GM03348 (cell line): ENCODE measurements at regions not wholly inside any gene's neighbourhood (a gene's known extent, or its start where the extent isn't known, plus 50 kb on each side); places are given as distances from the start of the nearest gene placed in this dataset.

Source experiments
- DNase-seq: peaks from one replicate; pipeline ENCODE4 v3.0.0; 2012; ENCODE audit warnings: low spot score

DNA sequence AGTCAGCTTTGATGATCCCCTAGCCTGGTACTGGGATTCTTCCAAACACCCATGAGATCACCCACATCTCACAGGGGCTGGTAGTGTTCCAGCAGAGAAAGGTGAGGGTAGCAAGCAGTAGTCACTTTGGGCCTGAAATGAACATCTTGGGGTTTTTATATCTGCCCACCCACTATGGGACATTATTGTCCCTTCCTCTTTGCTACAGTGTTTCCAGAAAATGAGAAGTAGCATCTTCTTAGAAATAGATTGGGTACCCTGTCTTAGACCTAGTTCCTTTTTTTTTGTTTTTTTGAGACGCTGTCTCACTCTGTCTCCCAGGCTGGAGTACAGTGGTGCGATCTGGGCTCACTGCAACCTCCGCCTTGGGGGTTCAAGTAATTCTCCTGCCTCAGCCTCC, 249.2 kb upstream of the ANKRD55 start:
- DNase-seq, result no peak

DNA sequence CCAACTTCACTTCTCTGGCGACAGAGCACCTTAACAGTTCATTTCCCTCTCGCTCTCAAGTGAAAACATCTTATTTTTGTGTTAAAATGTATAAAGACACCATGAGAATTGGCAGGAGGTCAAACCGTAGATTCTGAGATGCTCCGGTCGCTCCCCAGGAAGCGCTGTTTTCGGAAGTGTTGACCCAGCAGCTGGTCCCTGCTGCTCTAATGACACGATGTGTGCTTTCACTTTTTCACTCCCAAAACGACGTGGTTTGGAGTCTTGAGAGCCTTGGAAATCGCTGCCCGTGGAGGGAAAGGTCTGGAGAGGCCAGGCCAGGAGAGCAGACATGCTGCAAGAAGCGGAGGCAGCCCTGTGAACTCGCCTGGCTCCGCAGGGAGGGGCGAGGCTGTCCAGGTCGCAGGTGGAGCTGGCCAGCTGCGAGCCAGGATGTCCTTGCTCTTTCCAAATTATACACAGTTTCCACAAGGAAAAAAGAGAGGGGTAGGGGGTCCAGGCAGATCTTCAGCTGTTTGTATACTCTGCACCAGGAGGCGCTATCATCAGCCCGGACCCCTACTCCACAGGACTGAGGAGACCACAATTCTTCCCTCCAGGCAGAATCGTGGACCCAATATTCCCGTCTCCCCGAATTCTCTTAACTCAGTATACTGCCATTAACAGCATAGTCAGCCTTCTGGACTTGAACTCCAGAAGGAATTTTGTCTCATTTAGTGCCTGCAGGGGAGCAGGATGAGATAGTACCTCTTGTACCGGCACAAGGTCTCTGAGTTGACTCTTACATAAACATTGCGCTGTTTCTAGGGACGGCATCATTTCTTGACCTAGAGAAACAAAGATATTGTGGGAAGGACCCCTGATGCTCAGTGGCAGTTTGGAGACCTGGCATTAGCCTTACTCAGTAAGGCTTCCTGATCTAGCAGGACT, 248.6 kb upstream of the ANKRD55 start:
- peak; percentile 63 for DNase-seq

DNA sequence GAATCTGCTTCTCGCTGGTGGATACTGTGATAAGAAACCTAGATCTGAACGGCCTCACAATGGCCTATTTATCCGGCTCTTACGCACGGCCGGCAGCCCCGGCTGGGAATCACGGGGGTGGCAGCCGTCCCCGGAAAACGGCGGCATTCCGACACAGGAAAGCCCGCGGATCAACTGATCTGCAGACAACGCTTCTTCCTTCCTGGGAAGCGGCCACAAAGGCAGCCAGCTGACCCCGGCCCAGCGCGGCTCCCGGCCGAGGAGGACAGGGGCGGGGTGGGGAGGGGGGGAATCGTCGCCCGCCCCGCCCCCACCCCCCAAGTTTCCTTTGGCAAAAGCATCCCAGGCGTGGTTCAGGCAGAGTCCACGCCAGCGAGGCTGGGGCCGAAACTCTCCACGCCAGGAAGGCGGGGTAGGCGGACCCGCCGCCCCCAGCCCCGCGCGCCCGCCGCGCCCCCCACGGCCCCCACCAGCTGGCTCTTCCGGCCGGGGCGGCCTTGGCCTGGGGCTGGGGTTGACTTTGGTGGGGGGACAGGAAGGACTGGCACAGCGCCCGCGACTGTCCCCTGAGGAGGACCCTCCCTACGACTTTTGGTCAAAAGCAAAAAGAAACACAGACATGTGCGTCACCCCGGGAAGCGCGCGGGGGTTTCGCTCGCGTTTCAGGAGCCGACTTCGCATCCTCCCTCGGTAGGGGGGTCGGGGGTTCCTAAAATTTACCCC, 247.7 kb upstream of the ANKRD55 start:
- peak; percentile 70 for DNase-seq

DNA sequence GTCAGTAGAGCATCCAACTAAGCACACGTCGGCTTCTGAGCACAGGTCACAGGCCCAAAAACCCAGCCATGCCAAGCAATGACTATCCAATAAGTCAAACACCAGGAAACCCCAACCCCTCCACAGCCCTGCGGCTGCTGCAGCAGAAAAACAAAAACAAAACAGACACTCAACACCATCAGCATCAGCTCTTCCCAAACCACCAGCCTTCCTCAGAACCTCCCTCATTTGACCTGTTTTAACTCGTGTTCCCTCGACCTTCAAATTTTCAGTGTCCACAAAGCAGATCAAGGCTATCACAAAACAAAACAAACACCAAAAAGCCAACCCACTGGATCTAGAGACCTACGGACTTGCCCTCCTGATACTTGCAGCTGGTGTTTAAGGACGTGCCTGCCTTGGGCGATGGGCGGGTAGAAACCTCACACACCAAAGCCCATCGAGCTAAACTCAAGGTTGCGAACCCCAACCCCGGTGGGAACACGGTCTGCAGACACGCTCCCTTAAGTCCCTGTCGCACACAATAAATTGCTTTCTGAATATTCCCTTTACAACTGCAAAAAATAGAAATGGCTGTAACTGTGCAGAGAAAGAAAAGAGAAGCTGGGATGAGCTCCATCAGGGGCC, 247.1 kb upstream of the ANKRD55 start:
- DNase-seq, result peak; percentile 11

DNA sequence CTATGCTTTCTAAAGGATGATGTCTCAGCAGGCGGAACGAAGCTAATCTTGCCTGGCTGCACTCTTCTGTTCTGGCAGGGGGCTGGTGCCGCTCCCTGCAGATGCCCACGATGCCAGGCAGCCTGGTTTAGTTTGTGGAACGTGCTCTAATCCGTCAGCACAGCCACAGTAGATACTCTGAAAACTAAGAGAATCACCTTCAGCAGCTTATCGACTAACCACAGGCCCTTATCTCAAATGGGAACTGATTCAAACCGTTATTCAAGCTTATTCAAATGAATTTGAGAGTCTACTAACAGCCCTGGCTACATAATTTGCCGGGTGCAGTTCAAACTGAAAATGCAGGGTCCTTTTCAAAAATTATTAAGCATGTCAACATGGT, 246.6 kb upstream of the ANKRD55 start:
- no peak for DNase-seq

DNA sequence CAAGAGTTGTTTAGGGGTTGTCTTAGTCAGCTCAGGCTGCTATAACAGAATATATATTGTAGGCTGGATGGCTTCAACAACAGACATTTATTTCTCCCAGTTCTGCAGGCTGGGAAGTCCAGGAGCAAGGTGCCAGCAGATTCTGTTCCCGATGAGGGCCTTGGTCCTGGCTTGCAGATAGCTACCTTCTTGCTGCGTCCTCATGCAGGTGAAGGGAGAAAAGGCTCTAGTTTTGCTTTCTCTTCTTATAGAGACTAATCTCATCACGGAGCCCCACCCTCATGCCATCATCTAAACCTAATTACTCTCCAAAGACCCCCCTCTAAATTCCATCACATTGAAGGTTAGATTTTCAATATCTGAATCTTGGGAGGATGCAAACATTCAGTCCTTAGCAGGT, 246.0 kb upstream of the ANKRD55 start:
- DNase-seq, result no peak

DNA sequence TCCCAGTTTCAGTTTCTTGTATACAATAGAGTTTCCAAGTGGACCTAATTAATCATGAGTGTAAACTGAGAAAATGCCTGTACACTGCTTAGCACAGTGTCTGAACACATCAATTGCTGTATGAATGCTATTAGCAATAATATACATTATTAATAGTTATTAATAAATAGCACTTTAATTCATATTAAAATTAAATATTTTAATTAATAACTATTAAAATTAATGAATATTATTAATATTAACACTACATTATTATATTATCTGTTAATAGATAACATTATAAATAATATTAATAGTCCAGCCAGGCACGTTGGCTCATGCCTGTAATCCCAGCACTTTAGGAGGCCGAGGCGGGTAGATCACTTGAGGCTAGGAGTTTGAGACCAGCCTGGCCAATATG, 244.9 kb upstream of the ANKRD55 start:
- no peak for DNase-seq

DNA sequence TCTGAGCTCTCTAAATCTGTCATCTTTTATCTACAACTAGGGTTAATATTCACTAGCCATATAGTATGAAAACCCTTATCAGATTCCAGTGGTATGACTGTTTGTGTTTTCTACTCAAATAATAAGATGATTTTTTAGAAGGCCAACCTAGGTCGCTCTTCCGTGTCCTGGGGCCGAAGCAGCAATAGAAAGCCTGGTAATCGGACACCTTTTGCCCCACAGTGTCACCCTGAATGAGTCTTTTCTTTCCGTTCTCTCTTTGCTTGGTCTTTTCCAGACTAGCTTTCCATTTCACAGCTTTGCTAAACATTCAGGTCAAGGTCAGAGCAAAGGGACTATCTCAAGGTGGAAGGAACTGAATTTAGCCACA, 243.3 kb upstream of the ANKRD55 start:
- DNase-seq, result no peak

DNA sequence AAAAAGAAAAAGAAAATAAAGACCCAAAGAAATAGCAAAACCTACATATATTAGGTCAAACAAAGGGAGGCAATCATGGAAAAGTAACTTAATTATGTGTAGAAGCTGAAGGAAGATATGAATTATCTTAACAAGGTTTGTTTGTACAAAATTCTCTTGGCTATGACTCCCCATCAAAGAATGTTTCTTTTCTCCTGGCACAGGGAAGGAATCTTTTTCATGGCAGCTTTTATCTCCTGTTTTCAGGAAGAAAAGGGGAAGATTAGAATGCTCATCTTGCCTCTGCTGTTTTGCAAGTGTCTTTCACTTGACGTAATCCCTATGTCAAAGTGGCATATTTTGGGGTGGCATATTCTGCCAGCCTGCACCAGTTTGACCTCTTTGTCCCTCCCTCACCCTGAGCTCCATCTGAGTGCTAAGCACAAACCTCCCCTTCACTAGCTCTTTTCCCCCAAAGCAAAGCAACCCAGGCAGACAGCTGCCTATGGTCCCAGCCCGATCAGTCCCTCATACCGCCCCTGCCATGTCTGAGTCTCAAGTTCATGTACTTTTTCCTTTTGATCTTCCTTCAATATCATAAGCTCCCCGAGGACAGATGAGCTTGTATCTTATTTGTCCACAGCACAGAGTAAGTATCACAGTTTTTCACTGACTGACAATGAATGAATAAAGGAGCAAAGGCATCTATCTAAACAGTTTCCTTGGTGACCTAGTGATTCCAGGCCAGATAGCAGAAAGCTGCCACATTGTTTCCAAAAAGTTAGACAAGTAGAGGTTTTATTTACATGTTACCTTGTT, 242.8 kb upstream of the ANKRD55 start:
- no peak for DNase-seq

DNA sequence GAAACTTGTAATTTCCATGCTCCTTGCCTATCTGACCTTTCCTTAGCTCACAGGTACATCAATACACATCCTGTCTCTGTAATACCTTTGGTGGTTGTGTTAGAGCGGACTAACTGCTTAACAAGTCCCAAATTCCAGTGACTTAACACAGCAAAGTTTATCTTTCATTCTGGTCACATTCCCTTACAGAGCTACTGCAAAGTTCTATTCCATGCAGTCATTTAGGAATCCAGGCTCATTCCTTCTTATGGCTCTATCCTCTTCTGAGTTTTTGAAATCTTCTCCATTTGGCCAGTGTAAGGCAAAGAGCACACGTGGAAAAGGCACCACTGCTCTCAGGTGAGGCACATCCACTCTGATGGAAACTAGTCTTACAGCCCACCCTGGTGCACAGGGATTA, 238.6 kb upstream of the ANKRD55 start:
- DNase-seq, result no peak

DNA sequence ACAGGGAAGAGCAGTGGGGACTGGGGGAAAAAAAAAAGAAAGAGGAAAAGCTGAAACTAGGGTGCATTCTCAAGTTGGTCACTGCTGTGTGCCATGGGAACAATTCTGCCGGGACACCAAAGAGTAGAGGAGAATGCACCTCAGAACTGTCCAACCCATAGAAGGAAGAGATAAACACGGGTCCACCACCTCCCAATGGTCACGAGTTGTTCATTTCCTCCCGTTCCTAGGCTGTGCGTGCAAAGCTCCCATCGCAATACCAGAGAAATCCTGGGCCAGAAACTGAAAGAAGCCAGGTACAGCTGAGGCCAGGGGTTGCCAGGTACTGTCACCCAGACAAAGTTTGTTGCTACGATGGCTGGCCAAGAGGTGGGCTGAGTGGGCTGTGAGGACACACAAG, 236.9 kb upstream of the ANKRD55 start:
- DNase-seq, result no peak

DNA sequence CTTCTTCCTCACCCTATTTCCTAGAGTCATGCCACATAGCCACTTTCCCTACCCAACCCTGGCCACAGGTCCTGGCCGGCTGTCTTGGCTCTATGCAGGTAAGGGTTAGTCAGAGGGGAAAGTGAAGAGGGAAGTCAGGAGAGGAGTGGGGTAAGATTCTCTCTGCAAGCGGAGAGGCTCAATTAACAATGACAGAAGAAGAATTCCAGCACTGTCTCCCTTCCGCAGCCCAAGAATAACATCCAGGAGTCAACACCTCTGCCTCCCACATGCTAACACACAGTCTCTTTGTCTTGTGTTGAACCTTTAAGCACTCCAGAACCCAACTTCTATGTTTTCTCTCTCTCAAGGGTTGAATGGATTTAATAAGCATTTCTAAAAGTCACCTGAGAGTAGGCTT, 235.1 kb upstream of the ANKRD55 start:
- no peak for DNase-seq

DNA sequence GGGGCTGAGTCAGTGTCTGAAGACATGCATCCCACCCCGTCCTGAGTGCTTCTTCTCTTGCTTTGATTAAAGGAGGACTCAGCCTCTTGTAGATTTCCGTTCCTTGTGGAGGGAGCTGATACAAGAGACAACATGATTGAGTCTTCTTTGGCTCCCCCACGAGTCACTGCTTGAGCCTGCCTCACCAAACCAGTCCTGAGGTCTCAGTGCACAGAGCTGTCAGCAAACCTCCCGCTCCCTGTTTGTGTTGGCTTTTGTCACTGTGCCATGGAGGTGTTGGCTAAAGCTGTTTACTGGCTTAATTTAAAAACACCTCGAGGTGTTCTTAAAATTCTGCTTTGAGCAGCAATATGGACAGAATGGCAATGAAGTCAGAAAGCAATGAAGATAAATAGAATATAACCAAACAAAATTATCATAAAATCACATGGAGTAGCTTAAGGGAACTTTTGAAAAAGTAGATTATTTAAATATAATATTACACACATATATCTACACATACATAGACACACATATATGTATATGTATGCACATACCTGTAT, 234.1 kb upstream of the ANKRD55 start:
- no peak for DNase-seq

DNA sequence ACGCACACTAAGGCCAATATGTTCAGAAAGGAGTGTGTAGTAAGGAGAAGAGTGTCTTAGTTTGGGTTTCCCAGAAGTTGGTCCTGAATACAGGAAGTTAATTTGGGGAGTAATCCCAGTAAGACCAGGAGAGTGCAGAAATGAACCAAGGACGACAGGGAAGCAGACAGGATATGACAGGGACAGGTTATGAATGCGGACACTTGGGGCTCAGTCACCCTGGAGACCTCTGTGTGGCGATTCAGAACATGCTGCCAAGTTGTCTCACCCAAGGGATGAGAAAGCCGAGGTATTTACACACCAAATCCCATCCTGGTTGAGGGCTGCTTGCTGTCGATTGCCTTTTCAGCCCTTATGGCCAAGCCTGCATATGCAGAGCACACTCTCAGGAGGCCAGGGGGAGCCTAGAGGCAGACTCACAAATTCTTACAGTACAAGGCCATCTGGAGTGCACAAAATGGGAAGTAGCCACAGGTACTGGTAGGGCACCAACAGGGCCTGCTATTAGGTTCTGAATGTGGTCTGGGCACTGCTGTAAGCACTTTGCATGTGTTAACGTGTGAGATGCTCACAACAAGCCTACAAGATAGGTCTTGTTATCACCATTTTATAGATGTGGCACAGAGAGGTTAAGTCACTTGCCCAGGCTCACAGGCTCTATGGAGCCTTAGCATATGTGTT, 233.1 kb upstream of the ANKRD55 start:
- DNase-seq, result no peak

DNA sequence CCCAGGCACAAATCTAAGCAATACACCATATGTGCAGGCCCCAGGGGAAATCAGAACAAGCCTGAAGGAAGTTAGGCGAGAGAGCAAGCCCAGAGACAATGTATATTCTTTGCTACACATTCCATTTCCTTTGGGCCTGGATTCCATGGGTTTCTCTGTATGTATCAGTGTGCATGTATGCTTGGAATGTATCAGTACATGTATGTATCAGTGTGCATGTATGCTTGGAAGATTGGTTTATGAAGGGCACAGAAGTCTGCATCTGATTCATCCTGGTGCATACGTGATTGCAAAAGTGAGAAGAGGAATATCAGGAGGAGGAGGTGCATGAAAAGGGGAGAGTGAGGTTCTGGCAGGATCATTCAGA, 232.6 kb upstream of the ANKRD55 start:
- DNase-seq, result no peak

DNA sequence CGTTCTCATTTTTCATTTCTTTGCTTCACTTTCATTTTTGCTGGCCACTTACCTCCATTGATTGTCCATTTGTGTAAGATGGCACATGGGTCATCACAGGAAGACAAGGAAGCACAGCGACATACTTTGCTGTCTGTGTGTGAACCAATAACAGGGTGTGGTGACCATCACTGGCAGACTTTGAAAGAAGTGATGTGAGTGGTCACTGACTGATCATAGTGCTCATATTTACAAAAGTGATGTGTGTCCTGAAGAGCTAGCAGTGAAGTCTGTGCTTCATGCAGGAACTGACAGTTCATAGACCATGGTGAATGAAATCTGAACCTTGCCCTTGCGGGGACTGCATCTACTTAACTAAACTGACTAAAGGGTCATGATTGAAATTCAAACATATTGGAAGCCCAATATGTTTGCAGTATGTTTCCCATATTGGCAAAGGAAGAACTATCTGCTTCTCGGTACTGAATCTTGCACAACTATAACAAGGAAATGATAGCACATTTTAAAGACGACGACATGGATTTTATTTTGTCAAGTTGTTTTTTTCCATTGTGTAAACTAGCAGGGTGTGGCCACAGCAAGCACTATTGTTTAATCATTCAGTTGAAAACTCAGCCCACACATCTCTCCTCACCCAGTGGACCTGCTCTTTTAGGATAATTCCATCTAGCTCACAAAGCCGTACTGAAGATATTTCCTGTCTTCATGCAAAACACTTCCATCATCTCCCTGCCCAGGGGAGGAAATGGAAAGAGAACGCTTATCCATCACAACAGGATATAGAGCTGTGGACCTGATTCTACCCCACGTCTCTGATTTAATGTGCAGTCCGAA, 232.0 kb upstream of the ANKRD55 start:
- DNase-seq, result no peak

DNA sequence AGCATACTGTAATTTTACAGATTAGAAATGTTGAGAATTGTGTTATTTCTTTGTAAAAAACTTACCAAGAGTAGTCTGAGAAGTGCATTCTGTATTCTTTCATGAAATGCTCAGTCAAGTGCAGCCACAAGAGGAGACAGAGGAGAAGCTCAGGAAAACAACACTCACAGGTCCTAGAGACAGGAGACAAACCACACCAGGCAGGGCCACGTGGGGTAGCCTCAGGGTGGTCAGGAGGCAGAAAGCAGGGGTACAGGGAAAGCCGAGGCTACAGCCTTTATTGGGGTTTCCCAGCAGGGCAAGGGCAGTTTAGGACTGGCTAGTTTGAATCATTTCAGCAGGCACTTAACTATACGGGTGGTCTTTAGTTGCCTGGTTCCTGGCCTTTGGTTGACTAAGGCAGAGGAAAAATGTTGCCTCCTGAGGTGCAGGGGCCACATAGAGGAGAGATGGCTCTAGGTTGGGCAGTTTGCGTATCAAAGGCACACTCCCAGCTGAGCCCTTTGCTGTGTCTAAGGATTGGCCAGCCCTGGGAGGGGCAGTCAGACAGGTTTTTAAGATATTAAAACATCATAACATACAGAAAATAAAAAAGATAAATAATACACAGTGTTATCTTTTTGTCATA, 230.9 kb upstream of the ANKRD55 start:
- no peak for DNase-seq

DNA sequence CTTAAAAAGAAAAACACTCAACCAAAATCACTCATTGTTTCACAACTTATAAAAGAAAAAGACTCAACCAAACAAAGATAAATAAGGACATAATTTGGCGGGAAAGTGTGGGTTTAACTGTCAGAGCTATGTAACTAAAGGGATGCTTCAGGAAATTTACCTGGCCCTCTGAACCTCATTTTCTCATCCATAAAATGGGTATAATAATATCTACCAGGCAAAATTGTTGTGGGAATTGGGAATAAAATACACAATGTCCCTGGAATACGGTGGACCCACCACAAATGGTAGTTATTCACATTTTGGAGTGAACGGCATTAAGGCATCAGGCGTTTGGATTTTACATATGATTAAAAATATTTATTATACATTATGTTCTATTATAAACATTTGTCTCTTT, 228.5 kb upstream of the ANKRD55 start:
- no peak for DNase-seq

DNA sequence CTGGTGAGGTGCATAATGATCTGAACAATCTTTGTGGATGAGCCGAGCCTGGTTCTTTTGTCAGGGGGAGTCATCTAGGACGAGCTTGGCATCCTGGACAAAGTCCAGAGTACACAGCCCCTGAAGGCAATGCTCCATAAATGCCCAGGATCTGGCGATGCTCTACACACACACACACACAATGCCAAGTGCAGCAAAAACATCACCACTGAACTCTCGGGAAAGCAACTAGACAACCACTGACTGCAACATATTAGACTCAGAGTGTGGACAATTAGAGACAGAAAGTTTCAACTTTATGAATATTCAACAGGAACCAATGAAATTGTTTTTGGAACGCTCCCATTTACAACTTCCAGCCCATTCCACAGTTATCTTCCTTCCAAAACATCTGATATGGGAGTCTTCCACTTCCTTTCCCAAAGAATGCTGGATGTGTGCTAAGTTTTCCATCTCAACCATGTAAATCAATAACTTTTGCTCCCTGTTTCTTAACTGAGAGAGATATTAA, 227.6 kb upstream of the ANKRD55 start:
- DNase-seq, result no peak

DNA sequence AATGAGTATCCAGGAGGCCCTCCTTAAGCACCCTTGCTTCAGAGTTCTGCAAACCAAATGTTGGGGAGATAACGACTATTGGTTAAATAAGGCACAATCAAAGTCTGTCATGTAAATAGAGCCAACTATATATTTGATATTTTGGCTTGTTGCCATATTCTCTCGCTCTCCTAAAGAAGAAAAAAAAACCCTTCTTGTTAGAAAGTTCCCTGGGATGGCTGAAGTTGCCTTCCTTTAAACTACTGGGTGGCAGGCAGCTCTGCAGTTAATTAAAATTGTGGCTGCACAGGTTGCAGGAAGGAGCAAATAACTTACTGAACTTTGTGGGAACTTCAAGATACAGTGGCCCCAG, 227.0 kb upstream of the ANKRD55 start:
- no peak for DNase-seq
